ENCODE measurements at regions not wholly inside any gene's neighbourhood (a gene's known extent, or its start where the extent isn't known, plus 50 kb on each side); places are given as distances from the start of the nearest gene placed in this dataset.

- TF ChIP-seq, protein P1, sequence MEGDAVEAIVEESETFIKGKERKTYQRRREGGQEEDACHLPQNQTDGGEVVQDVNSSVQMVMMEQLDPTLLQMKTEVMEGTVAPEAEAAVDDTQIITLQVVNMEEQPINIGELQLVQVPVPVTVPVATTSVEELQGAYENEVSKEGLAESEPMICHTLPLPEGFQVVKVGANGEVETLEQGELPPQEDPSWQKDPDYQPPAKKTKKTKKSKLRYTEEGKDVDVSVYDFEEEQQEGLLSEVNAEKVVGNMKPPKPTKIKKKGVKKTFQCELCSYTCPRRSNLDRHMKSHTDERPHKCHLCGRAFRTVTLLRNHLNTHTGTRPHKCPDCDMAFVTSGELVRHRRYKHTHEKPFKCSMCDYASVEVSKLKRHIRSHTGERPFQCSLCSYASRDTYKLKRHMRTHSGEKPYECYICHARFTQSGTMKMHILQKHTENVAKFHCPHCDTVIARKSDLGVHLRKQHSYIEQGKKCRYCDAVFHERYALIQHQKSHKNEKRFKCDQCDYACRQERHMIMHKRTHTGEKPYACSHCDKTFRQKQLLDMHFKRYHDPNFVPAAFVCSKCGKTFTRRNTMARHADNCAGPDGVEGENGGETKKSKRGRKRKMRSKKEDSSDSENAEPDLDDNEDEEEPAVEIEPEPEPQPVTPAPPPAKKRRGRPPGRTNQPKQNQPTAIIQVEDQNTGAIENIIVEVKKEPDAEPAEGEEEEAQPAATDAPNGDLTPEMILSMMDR (IDR thresholded peaks at IDR 0.05; ENCODE audit: low read depth, low read length): no peak
- no peak for DNase-seq (ENCODE audit: low read depth in 2 of 2)
- no peak overlapping the region for H3K4me3 ChIP-seq (replicated peaks in 1 of 2; ENCODE audit: low read depth in 2 of 2, low read length in 2 of 2)
These were observed 72.3 kb upstream of the STEAP1B start for GRCh38 chr7:22572292-22572691.

GRCh38 chr7:22571766-22572165, 71.8 kb upstream of the STEAP1B start:
- H3K4me3 ChIP-seq (replicated peaks in 1 of 2; ENCODE audit: low read depth in 2 of 2, low read length in 2 of 2): no peak overlapping the region
- no peak for DNase-seq (ENCODE audit: low read depth in 2 of 2)
- TF ChIP-seq, protein P1 (IDR thresholded peaks at IDR 0.05; ENCODE audit: low read depth, low read length): no peak

DNA sequence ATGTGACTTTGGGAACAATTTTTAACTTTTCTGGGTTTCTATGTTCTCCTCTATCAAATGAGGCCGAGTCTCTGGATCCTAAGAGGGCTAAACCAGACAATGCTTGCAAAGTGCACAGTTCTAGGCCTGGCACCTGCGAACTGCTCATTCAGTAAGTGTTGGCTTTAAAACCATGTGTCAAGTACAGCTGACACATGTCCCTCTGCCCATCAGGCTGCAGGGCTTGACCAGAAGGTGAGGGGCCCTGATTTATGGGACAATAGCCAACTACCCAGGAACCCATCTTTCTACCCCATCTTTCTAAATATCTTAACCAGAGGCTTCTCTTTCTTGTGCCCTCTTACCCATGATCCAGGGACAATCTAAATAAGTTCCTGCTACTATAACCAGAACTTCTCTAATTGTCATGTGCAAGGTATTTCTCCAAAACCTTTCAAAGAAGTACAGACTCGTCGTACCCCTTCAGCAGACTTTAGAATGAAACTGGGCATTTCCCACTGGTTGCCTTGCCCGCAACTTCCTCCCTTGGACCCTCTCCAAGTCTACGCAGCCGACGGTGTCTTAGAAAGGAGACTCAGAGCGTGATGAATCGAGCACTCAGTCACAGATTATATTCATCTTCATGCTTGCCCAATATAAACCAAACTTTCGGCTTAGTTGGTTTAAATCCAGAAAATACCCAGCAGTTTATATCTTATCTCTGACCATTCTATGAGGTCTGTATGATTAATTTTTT, 69.8 kb upstream of the STEAP1B start:
- DNase-seq (ENCODE audit: low read depth in 2 of 2): peak; percentile 83 to 90
- no peak overlapping the region for H3K4me3 ChIP-seq (replicated peaks in 1 of 2; ENCODE audit: low read depth in 2 of 2, low read length in 2 of 2)

DNA sequence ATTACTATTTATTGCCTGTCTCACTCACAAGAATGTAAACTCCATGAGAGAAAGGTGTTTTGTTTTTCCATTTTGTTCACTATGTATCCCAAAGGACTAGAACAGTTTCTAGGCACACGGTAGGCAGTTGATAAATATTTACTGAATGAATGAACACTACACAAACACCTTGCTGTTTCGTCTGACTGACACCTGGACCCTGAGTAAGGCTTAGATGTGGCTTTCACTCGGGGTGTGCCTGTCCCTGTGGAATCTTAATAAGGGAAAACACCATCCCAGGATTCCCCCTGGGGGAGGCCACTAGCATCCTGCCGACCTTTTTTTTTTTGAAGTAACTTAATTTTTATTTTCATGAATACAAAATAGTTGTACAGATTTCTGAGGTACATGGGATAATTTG, 66.6 kb upstream of the STEAP1B start:
- DNase-seq (ENCODE audit: low read depth in 2 of 2): no peak
- TF ChIP-seq, protein P1 (IDR thresholded peaks at IDR 0.05; ENCODE audit: low read depth, low read length): no peak
- H3K4me3 ChIP-seq (replicated peaks in 1 of 2; ENCODE audit: low read depth in 2 of 2, low read length in 2 of 2): no peak overlapping the region

More for the DNA sequence above, 69.8 kb upstream of the STEAP1B start:
- TF ChIP-seq, protein P1 (IDR thresholded peaks at IDR 0.05; ENCODE audit: low read depth, low read length): no peak

GRCh38 chr7:22566176-22566575, 66.2 kb upstream of the STEAP1B start:
- H3K4me3 ChIP-seq (replicated peaks in 1 of 2; ENCODE audit: low read depth in 2 of 2, low read length in 2 of 2): no peak overlapping the region
- no peak for DNase-seq (ENCODE audit: low read depth in 2 of 2)
- TF ChIP-seq, protein P1 (IDR thresholded peaks at IDR 0.05; ENCODE audit: low read depth, low read length): no peak

DNA sequence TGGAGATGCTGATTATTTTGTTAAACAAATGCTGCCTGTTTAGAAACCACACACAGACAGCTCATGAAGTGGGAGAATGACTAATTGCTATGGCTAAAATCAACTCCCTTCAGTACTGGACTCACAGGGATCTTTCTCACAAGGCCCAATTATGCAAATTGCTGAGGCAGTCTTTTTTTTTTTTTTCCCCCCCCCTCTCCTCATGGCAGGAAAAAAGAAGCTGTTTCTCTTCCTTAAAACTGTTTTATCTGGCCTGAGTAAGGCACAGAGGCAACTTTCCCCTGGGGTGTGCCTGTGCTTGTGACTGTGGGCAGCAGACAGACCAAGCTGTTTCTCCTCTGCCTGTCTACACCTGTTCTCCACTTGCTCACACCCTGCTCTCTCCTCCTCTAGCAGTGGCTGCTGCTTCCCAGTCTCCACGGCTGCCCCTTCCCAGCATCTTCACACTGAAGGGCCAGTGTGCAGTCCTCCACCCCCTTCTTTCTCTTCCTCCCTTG, 65.4 kb upstream of the STEAP1B start:
- TF ChIP-seq, protein P1 (IDR thresholded peaks at IDR 0.05; ENCODE audit: low read depth, low read length): no peak
- no peak overlapping the region for H3K4me3 ChIP-seq (replicated peaks in 1 of 2; ENCODE audit: low read depth in 2 of 2, low read length in 2 of 2)
- peak; percentile 62 to 81 for DNase-seq (ENCODE audit: low read depth in 2 of 2)
